ENCODE measurements at regions not wholly inside any gene's neighbourhood (a gene's known extent, or its start where the extent isn't known, plus 50 kb on each side); places are given as distances from the start of the nearest gene placed in this dataset.

DNA sequence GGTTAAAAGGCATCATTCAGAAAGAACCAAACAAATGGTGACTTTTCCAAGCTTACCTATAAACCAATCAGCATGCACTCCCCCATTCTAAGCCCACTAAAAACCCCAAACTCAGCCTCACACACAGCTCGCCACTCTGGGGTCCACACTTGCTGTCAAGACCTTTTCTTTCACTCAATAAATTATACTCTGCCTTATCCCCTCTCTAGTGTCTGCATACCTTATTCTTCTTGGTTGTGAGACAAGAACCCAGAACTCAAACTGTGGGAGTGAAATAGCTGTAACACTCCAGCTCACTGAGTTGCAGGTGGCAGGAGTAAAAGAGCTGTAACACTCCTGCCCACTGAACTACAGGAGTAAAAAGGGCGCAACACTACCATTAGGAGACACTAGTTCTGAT lies 559.0 kb downstream of the TBC1D4 start:
- H3K4me3 ChIP-seq, result no peak overlapping the region
- DNase-seq, result no peak
- H3K36me3 ChIP-seq, result no peaks in the 10 kb centered on the region
- H3K9ac ChIP-seq (ENCODE audit: low read depth in 2 of 2, low read length in 2 of 2), result no peak overlapping the region
- no peak for TF ChIP-seq CTCF (IDR thresholded peaks at IDR 0.05)
- H3K9me3 ChIP-seq, result no peaks in the 10 kb centered on the region
- H3K27me3 ChIP-seq, result no peaks in the 10 kb centered on the region
- intact Hi-C loops (cut with DNase I), result no loop called here
- no peak overlapping the region for H3K27ac ChIP-seq
- H3K4me1 ChIP-seq, result no peaks in the 10 kb centered on the region

DNA sequence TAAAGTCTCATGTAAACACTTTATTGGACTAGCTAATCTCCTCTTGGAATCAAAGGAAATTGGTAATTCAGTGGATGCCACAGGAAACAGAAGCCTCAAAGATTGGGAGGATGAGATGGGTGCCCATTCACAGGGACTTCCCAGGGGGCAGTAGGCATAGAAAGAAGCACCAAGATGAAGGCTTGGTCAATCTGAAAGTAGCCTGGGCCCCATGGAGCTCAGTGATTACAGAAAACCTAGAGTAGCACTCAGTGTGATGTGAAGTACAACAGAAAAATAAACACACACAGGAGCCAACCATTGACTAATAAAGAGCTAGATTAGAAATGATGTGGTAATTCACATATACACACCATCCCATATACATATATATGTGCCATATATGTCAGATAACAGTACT lies 560.6 kb downstream of the TBC1D4 start:
- Histone ChIP-seq H3K36me3 (no peaks in the 10 kb centered on the region), H3K4me3 (no peak overlapping the region), H3K4me1 (no peaks in the 10 kb centered on the region), H3K9me3 (no peaks in the 10 kb centered on the region), H3K27ac (no peak overlapping the region), H3K9ac (ENCODE audit: low read depth in 2 of 2, low read length in 2 of 2) (no peak overlapping the region), H3K27me3 (no peaks in the 10 kb centered on the region)
- no peak for DNase-seq
- TF ChIP-seq CTCF (IDR thresholded peaks at IDR 0.05), result no peak
- intact Hi-C loops (cut with DNase I), result no loop called here

DNA sequence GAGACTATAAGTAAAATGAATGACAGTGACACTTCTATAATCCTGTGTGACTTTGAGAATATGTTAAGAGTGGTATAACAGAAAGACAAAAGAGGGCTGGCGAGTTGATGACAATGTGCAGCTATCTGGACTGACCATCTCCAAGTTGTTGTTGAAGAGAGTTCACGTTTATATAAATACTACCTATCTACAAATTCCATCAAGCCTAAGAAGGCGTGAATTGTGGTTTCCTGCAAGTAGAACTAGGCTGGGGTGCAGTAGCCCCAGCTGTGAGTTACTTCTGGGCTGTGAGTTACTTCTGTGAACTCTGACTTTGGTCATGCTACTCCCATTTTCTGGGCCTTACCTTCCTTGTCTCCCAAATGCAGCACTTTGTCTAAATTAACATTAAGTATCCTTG lies 561.0 kb downstream of the TBC1D4 start:
- Histone ChIP-seq H3K27me3 (no peaks in the 10 kb centered on the region), H3K4me1 (no peaks in the 10 kb centered on the region), H3K9me3 (no peaks in the 10 kb centered on the region), H3K27ac (no peak overlapping the region), H3K9ac (ENCODE audit: low read depth in 2 of 2, low read length in 2 of 2) (no peak overlapping the region), H3K36me3 (no peaks in the 10 kb centered on the region), H3K4me3 (no peak overlapping the region)
- TF ChIP-seq CTCF (IDR thresholded peaks at IDR 0.05), result no peak
- DNase-seq, result no peak
- intact Hi-C loops (cut with DNase I), result no loop called here

DNA sequence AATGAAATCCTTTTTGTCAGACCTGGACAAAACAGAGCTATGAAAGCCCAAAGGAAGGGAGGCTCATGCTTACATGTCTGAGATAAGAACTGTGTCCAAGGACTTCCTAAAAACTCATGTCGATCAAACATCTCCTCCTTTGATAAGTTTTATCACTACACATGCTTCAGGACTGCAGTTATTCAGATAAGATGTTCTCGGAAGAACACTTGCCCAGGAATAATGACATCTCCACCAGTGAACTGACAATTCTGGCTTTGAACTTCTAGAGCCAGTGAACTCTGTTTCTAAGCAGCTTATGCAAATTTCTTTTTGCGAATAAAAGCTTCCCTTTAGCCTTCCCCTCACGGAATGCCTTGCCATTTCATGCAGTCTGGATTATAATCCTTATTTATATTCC lies 561.6 kb downstream of the TBC1D4 start:
- Histone ChIP-seq H3K27me3 (no peaks in the 10 kb centered on the region), H3K4me3 (no peak overlapping the region), H3K9ac (ENCODE audit: low read depth in 2 of 2, low read length in 2 of 2) (no peak overlapping the region), H3K4me1 (no peaks in the 10 kb centered on the region), H3K9me3 (no peaks in the 10 kb centered on the region), H3K27ac (no peak overlapping the region), H3K36me3 (no peaks in the 10 kb centered on the region)
- DNase-seq, result no peak
- intact Hi-C loops (cut with DNase I), result no loop called here
- no peak for TF ChIP-seq CTCF (IDR thresholded peaks at IDR 0.05)

DNA sequence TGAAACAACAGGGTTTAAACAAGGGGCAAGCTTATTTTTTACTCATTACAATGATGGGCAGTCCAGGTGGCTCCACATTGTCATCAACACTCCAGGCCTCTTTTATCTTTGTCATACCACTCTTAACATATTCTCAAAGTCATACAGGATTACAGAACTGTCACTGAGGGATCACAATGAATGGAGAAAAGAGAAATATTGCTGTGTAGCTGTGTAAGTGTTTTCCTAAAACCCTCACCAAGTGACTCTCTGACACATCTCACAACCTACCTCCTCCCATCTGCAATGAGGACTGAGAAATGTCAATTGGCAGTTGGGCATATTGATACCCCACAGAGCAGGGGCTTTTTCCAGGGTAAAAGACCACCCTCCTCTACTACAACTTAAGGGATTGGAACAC lies 562.1 kb downstream of the TBC1D4 start:
- TF ChIP-seq CTCF (IDR thresholded peaks at IDR 0.05), result no peak
- no peaks in the 10 kb centered on the region for H3K36me3 ChIP-seq
- DNase-seq, result no peak
- no peaks in the 10 kb centered on the region for H3K9me3 ChIP-seq
- H3K27me3 ChIP-seq, result no peaks in the 10 kb centered on the region
- no peak overlapping the region for H3K27ac ChIP-seq
- H3K4me3 ChIP-seq, result no peak overlapping the region
- H3K9ac ChIP-seq (ENCODE audit: low read depth in 2 of 2, low read length in 2 of 2), result no peak overlapping the region
- no peaks in the 10 kb centered on the region for H3K4me1 ChIP-seq
- intact Hi-C loops (cut with DNase I), result no loop called here

- H3K27ac ChIP-seq, result no peak overlapping the region
- H3K9me3 ChIP-seq, result no peaks in the 10 kb centered on the region
- TF ChIP-seq CTCF (IDR thresholded peaks at IDR 0.05), result no peak
- no peaks in the 10 kb centered on the region for H3K36me3 ChIP-seq
- no peak overlapping the region for H3K4me3 ChIP-seq
- no peak for DNase-seq
- no peaks in the 10 kb centered on the region for H3K27me3 ChIP-seq
- intact Hi-C loops (cut with DNase I), result no loop called here
- H3K4me1 ChIP-seq, result no peaks in the 10 kb centered on the region
- no peak overlapping the region for H3K9ac ChIP-seq (ENCODE audit: low read depth in 2 of 2, low read length in 2 of 2)
Measured at GRCh38 chr13:74912898-74913297, 569.1 kb downstream of the TBC1D4 start.

Data from colonic mucosa (tissue), 4 donors.